GM18498 (cell line): ENCODE measurements at regions not wholly inside any gene's neighbourhood (a gene's known extent, or its start where the extent isn't known, plus 50 kb on each side); places are given as distances from the start of the nearest gene placed in this dataset.

ENCODE experiments used
- ATAC-seq: cut with Tn5 transposase; IDR thresholded peaks from one replicate; pipeline ENCODE4 v1.9.1; 2021; ENCODE audit warnings: mild to moderate bottlenecking, moderate library complexity; ENCODE audit not compliant: unreplicated experiment

DNA sequence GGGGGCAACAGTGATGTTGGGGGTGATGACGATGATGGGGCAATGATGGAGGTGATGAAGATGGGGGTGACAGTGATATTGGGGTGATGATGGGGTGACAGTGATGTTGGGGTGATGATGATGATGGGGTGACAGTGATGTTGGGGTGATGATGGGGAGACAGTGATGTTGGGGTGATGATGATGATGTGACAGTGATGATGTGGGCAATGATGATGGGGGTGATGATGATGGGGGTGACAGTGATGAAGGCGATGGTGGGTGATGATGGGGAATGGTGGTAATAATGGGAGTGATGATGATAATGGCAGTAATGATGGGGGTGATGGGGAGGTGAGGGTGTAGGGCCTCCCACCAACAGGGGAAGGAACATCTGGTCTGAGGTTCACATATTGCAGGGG lies 150.6 kb downstream of the ERMARD start:
- no peak for ATAC-seq

DNA sequence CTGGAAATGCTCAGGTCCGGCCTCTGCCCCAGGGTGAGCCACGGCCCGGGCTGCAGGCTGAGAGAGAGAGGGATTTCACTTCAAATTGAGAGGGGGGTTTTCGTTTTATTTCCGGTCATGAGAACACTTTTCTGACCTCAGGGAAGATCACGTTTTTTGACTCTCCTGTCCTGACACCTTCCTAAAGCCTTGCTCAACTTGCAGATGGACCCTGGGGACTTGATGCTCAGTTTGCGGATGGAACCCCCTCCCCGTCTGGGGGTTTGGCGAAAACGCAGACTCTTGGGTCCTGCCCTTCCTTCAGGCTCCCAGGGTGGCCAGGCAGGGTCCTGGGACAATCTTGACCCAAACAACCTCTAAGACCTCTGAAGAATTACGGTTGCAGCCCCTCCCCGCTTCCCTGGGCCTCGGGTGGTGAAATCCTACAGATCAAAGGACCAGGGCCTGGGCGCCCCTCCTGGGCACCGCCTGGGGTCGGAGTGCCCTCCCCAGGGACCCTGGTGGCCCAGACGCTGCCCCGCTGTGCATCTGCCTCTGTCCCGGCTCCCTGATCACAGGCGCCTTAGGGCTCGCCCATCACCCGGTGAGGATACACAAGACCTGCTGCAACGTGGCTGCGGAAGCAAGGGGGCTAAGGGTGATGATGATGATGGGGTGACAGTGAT lies 148.2 kb downstream of the ERMARD start:
- ATAC-seq, result no peak

DNA sequence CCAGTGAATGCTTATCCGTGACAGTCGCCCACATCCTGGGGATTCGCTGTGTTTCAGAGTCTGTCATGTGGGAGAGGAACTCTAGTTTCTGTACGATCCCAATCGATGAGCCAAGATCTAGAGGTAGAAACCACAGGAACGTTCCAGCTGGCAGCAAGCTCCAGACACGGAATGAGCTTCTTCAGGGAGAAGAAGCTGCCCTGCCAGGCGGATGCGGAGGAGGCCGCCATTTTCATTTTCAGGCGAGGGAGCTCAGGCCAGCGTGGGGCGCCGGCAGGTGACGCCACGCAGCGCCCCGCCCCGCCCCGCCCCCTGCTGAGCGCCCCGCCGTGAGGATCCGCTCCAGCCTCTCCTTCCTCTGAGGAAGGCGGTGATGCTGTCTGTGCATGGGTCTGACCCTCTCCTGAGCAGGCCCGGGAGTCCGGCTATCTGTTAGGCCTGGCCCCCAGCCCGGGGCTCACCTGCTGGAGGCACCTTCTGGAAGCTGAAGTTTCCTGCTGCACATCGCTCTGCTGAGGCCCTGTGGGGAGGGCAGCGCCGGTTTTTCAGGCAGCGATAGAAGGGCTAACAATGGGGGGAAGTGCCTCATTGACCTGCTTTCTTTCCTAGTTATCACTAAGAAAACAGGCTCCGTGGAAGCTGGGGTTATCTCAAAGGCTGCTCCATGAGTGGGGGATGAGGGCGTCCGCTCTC lies 147.5 kb downstream of the ERMARD start:
- no peak for ATAC-seq

DNA sequence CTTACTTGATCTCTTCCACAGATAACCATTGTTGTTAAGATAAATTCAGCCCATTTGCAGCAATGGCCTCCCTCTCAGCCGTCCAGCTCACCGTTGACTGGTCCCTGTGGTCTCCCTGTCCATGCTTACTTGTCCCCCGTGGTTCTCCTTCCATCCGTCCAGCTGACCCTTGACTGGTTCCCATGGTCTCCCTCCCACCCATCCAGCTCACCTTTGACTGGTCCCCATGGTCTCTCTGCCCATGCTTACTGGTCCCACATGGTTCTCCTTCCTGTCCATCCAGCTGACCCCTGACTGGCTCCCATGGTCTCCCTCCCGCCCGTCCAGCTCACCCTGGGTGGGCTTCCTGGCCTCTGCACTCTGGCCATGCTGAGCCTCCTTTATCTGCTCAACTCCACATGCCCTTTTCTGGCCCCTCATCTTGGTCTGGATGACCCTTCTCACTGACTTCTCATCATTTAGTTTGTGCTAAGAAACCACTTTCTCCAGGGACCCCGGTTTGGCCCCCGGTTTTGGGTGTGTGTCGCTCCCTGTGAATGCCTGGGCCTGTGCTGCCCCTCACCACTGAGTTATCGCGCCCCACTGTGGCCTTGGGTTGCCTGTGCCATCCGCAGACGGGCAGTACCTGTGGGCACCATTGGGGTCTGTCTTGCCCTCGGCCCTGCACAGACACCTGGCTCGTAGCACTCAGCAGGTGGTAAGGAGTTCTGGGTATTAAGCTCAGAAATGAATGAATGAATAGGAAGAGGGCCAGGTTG lies 146.4 kb downstream of the ERMARD start:
- no peak for ATAC-seq

DNA sequence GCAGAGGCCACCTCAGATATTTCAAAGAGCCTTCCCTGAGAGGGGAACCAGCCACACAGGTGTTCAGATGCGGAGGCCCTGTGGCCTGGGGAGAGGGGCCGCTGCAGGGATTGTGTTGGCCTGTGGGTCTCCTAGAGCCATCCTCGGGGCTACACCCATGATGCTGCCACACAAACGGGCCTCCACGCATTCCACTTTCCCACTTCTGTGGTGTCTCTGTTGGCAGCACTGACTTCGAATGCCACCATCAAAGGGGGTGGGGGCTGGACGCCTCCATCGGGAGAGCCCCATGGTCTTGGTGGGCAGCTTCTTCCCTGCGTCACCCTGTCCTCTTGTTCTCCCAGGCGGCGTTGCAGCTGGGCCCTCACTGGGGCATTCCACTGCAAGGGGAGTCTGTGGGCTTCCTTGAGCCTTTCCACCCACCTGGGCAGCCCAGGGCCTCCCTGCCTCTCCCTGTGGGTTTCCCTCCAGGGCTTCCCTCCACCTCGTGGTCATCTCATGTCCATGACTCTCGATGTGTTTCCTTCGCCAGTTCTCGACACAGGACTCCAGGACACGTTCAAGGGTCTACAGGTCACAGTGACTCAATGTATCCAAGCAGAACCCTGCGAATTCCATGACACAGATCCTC lies 145.5 kb downstream of the ERMARD start:
- ATAC-seq, result no peak

DNA sequence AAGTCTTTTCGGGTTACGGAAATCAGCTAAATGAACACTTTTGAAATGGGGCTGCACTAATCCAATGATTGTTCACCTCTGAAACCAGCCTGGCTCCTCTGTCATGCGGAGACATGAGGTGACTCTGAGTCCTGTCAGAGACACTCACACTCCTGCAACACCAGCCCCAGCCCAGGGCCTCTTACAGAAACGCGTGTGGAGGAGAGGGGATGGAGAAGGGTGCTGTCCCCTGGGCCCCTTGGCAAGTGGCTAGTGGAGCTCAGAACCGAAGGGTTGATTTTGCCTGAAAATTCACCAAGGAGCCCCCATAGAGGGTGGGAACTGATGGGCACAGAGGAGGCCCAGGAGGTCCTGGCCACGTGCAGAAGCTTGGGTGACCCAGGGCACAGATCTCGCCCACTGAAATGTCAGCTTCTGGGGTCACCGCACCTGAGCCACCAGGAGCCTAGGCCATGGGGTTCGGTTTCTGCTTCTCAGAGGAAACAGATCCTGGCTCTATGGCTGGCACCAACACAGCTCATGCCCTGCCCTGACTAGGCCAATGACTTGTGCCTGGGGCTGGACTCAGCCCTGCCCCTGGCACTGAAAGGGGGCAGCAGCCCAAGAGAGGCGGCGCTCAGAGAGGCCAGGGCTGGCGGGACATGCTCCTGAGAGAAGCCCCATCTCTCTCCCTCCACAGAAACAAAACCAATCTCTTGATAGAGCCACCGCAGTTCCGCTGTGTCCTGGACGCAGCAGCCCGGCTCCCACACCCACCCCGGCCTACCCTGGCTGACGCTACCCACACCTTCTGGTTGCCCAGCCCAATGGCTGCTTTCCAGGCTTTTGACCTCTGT lies 144.7 kb downstream of the ERMARD start:
- ATAC-seq, result no peak

DNA sequence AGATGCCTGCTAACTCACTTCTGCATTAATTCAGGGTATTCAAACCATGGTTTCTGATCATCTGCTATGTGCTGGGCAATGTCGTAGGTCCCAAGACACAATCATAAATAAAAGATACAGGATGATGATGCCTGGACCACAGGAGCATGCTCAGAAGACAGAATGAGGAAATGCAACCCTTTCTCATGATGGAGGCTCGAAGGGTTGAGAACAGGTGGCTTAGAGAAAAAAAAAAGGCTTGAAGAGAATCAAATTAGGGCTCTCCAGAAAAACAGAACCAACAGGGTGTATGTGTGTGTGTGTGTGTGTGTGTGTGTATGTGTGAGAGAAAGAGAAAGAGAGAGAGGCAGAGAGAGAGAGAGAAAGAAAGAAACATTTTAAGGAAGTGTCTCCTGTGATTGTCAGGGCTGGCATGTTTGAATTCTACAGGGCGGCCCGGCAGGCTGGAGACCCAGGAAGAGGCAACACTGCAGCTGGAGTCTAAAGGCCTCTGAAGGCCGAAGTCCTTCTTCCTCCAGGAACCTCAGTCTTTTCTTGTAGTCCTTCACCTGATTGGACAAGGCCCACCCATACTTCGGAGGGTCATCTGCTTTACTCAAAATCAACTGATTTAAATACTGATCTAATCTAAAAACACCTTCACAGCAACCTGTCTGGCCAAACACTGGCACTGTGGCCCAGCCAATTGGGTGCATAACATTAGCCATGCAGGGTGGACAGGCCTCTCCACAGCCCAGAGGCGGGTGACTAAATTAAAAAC lies 143.8 kb downstream of the ERMARD start:
- ATAC-seq, result no peak

DNA sequence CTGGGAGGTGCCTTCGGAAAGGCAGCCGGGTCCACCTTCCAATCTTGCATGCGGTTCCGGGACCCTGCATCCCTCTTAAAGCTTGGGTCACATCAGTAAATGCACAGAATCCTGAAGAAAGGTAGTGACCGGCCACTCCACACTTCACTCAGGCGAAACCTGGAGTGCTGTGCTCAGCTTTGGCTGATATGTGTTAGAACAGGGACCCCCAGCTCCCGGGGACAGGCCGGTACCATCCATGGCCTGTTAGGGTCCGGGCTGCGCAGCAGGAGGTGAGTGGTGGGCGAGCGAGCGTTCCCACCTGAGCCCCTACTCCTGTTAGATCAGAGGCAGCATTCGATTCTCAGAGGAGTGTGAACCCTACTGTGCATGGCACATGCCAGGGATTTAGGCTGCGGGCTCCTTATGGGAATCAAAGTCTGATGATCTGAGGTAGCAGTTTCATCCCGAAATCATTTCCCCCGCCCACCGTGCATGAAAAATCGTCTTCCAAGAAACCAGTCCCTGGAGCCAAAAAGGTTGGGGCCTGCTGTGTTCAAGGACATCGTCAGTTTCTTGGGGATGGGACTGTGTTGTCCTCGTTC lies 143.0 kb downstream of the ERMARD start:
- no peak for ATAC-seq

DNA sequence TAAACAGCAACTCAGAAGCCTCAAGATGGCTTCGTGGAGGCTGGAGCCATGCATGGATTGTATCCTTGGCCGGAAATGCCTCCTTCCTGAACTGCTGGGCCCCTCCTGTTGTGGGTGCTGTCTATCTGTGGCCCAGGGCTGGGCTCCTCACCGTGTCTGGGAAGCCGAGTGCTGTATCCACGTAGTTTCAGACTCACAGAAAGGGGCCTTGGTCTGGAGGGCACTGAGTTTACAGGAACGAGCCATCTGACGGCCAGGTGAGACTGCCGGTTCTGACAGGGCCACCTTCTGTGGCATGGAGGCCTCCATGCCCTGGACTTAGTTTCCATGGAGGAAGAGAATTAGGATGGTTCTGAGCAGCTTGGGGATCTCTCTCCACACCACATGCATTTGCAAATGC lies 142.2 kb downstream of the ERMARD start:
- ATAC-seq, result no peak

DNA sequence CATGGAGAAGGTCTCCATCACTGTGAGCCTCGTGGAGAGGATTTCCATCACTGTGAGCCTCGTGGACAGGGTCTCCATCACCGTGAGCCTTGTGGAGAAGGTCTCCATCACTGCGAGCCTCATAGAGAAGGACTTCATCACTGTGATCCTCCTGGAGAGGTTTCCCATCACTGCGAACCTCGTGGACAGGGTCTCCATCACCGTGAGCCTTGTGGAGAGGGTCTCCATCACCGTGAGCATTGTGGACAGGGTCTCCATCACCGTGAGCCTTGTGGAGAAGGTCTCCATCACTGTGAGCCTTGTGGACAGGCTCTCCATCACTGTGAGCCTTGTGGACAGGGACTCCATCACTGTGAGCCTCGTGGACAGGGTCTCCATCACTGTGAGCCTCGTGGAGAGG lies 140.4 kb downstream of the ERMARD start:
- ATAC-seq, result no peak

DNA sequence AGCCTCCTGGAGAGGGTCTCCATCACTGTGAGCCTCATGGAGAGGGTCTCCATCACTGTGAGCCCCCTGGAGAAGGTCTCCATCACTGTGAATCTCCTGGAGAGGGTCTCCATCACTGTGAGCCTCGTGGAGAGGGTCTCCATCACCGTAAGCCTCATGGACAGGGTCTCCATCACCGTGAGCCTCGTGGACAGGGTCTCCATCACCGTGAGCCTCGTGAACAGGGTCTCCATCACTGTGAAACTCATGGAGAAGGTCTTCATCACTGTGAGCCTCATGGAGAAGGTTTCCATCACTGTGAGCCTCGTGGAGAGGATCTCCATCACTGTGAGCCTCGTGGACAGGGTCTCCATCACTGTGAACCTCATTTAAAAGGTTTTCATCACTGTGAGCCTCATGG lies 140.0 kb downstream of the ERMARD start:
- no peak for ATAC-seq

DNA sequence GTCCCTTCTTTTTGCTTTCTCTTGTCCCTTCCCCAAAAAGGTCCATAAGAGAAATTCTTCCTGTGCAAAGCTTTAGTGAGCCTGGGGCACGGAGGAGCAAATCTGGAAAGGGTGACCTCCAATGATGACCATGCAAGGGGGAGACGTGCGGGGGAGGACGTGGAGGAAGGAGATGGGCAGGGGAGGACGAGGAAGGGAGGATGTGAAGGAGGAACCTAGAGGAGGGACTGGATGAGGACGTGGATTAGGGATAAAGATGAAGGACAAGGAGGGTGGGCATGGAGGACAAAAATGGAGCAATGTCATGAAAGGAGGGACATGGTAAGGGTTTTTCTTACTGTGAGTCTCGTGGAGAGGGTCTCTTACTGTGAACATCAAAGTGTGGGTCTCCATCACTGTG lies 139.5 kb downstream of the ERMARD start:
- ATAC-seq, result no peak

DNA sequence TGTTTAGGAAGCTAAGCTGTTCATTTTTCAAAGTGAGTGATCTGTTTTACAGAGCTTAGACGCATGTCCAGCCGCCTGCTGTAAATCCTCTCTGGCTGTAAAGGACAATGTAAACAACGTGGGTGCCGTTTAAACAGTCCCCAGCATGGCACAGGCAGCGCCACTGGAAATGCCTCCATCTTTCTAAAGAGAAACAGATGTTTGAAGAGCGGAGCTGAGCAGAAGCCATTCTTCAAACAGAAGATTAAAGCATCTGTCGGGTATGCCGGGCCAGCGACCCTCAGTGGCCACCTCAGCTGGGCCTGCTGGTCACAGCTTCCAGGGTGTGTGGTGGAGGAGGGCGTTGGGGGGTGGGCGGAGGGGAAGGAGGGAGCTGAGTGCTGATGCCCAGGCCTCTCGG lies 138.6 kb downstream of the ERMARD start:
- no peak for ATAC-seq

DNA sequence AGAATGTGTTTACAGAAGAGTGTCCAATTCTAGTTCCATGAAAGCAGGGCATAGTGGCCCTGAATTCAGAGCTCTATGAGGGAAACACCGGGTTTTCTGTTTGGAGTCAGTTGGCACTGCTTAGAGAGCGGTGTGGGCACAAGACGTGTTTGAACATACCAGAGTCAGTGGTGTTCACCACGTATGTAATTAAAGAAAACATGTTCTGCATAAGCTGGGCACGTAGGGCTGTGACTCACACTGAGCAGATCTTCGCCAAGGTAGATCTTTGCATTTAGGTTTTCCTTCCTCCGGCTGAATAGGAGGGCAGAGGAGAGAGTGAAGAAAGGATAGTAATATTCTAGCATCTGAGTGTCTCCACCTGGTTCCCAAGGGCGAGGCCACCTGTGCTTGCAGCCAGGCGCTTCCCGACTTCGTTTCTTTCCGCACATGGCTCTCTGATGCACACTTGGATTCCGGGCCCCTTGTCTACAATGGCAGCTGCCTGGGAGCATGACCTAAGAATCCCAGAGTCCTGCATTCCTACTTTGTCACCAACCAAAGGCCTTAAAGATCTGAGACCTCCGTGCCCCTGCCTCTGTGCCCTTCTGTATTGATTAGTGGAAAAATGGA lies 136.2 kb downstream of the ERMARD start:
- ATAC-seq, result no peak

DNA sequence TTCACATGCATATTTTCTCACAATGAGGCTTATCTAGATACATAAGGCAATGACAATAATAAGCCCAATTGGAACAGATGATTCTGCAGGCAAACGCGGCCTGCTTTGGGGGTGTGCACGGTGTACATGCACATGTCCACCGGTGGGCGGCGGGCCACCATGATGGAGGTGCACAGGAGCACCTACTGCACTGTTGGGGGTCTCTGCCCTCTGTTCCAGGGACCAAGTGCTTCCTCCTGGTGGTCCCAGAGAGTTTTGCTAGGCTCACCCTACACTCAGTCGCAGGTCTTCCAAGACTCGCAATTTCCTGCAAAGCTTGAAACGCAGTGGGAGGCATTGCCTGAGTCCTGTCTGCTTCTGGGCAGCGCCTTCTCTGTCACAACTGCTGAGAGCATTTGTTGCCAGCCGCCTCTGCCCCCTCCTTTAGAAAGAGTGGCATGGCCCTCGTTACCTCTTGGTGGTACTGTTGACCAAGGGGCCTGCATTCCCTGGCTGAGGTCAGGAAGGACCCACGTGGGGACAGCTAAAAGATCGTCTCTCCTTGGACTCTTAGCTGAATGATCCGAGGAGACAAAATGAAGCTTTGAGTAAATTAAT lies 135.3 kb downstream of the ERMARD start:
- ATAC-seq, result no peak

DNA sequence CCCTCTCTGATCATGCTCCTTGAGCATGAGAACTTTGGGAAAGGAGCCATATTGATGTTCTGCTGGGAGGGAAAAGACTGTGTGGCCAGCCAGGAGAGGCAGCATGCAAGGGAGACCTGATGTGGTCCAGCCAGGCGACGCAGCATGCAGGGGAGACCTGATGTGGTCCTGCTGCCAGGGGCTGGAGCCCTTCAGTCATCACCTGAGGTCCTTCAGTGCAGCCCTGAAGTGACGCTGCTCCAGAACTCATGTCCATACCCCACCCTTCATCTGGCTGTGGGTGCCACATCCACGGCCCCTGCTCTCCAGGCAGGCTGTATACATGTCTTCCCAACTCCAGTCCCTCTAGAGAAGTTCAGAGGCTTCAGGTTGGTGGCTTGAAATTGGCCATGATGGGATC lies 134.4 kb downstream of the ERMARD start:
- no peak for ATAC-seq

DNA sequence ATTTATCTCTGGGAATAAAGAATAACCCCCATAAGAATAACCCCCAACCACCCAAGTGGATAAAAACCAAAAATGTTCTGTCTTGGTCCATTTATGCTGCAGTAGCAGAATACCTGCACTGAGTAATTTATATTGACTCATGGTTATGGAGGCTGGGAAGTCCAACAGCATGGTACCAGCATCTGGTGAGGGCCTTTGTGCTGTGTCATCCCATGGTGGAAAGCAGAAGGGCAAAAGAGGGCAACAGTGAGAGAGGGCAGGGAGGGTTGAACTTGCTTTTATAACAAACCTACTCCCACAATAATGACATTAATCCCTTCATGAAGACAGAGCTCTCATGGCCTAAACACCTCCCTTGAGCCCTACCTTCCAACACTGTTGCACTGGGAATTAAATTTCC lies 133.7 kb downstream of the ERMARD start:
- ATAC-seq, result no peak

DNA sequence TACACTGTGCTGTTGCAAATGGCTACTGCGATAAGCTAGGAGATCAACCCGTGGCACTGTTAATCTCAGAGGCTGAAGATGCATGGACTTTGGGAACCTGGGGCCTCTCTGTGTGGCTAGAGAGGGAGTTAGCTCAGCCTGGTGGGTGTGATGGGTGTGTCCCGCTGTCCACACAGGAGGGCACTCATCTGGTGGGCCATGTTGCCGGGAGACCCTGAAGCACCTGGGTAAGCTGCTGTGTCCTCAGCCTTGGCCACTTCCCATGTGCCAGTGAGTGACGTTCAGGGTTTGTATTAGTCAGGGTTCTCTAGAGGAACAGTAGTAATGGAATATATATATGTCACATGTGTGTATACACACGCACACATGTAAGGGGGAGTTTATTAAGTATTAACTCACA lies 132.7 kb downstream of the ERMARD start:
- no peak for ATAC-seq

DNA sequence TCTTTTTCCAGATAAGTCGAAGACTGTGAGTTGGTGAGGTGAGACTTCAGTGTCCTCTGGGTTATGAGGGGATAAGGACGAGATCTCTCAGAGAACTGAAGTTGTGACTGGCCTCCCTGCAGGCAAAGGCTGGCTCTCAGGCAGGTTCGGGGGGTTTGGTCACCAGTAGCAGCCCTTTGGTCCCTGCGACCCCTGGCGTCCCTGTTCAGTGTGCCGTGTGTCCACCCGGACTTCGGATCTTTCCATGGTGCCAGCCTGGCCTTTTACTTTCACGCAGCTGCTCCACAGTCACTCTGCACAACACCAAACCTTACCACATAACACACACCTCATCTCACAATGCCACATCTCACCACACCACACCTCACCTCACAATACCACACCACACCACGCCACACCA lies 131.9 kb downstream of the ERMARD start:
- no peak for ATAC-seq
